ENCODE measurements at regions not wholly inside any gene's neighbourhood (a gene's known extent, or its start where the extent isn't known, plus 50 kb on each side); places are given as distances from the start of the nearest gene placed in this dataset.

DNA sequence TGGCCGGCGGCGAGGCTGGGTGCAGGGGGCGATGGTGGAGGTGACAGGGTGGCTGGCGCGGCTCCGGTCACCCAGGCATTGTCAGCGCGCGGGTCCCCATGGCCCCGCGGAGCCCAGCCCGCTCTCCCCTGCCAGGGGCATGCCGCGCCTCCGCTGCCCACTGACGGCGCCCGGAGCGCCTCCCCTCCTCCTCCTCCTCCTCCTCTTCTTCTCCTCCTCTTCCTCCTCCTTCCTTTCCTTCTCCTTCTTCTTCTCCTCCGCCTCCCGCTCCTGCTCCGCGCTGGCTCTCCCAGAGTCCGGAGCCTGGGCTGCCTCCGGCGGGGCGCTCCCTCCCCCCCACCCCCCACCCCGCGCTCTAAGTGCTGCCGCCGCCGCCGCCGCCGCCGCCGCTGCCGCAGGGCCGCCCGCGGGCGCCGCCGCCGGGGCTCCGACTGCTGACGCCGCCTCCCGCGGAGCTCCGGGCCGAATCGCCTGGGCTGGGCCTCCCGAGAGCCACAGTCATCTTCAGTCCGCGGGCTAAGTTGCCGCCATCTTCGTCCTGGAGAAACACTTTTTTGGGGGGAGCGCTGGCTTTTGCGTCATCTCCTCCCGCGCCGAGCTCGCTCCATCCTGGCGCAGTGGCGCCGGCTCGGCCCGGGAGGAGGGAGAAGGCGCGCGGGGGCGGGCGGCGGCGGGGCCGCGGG is 348.3 kb downstream of the LIG4 start:
- no peaks in the 10 kb centered on the region for H4K20me1 ChIP-seq (ENCODE audit: insufficient read depth)
- H3K9me2 ChIP-seq (ENCODE audit: insufficient read depth, low read length), result no peaks in the 10 kb centered on the region
- peak overlapping the region; percentile 28 for H3K4me2 ChIP-seq (ENCODE audit: low read length)
- no peaks in the 10 kb centered on the region for H3F3A ChIP-seq (ENCODE audit: insufficient read depth, low read length, poor library complexity, severe bottlenecking)
- H3K79me2 ChIP-seq (replicated peaks; ENCODE audit: insufficient read depth, low read length), result peaks cover 34% of the 10 kb centered on the region
- H3K27me3 ChIP-seq (ENCODE audit: insufficient read depth, low read depth, low read length), result peaks cover 25% of the 10 kb centered on the region
- TF ChIP-seq, protein P1, sequence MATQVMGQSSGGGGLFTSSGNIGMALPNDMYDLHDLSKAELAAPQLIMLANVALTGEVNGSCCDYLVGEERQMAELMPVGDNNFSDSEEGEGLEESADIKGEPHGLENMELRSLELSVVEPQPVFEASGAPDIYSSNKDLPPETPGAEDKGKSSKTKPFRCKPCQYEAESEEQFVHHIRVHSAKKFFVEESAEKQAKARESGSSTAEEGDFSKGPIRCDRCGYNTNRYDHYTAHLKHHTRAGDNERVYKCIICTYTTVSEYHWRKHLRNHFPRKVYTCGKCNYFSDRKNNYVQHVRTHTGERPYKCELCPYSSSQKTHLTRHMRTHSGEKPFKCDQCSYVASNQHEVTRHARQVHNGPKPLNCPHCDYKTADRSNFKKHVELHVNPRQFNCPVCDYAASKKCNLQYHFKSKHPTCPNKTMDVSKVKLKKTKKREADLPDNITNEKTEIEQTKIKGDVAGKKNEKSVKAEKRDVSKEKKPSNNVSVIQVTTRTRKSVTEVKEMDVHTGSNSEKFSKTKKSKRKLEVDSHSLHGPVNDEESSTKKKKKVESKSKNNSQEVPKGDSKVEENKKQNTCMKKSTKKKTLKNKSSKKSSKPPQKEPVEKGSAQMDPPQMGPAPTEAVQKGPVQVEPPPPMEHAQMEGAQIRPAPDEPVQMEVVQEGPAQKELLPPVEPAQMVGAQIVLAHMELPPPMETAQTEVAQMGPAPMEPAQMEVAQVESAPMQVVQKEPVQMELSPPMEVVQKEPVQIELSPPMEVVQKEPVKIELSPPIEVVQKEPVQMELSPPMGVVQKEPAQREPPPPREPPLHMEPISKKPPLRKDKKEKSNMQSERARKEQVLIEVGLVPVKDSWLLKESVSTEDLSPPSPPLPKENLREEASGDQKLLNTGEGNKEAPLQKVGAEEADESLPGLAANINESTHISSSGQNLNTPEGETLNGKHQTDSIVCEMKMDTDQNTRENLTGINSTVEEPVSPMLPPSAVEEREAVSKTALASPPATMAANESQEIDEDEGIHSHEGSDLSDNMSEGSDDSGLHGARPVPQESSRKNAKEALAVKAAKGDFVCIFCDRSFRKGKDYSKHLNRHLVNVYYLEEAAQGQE (IDR thresholded peaks at IDR 0.05; ENCODE audit: borderline replicate concordance), result no peak
- TF ChIP-seq MXI1 (conservative IDR thresholded peaks at IDR 0.05; ENCODE audit: poor library complexity, severe bottlenecking) (no peak), POLR2AphosphoS5 (IDR thresholded peaks at IDR 0.05) (no peak), EP300 (conservative IDR thresholded peaks at IDR 0.05; ENCODE audit: poor library complexity, severe bottlenecking) (no peak), RAD21 (conservative IDR thresholded peaks at IDR 0.05) (no peak), EZH2 (IDR thresholded peaks at IDR 0.05; ENCODE audit: borderline replicate concordance, insufficient read depth, low read length, poor library complexity, severe bottlenecking) (no peak), SMC3 (conservative IDR thresholded peaks at IDR 0.05; ENCODE audit: poor library complexity) (no peak), TAF1 (IDR thresholded peaks at IDR 0.05; ENCODE audit: low read depth) (no peak)
- TF ChIP-seq, protein P2, sequence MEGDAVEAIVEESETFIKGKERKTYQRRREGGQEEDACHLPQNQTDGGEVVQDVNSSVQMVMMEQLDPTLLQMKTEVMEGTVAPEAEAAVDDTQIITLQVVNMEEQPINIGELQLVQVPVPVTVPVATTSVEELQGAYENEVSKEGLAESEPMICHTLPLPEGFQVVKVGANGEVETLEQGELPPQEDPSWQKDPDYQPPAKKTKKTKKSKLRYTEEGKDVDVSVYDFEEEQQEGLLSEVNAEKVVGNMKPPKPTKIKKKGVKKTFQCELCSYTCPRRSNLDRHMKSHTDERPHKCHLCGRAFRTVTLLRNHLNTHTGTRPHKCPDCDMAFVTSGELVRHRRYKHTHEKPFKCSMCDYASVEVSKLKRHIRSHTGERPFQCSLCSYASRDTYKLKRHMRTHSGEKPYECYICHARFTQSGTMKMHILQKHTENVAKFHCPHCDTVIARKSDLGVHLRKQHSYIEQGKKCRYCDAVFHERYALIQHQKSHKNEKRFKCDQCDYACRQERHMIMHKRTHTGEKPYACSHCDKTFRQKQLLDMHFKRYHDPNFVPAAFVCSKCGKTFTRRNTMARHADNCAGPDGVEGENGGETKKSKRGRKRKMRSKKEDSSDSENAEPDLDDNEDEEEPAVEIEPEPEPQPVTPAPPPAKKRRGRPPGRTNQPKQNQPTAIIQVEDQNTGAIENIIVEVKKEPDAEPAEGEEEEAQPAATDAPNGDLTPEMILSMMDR (IDR thresholded peaks at IDR 0.05; ENCODE audit: poor library complexity, severe bottlenecking), result no peak
- no peaks in the 10 kb centered on the region for H3K9me3 ChIP-seq (ENCODE audit: low read length)
- peak overlapping the region; percentile 84 for H3K9ac ChIP-seq (ENCODE audit: low read length)
- no peaks in the 10 kb centered on the region for H3K36me3 ChIP-seq (ENCODE audit: insufficient read depth, low read length)
- H2AFZ ChIP-seq (ENCODE audit: low read depth, low read length), result peak overlapping the region; percentile 41
- peak overlapping the region; percentile 82 for H3K27ac ChIP-seq (ENCODE audit: low read length)
- peak overlapping the region; percentile 81 for H3K4me3 ChIP-seq (ENCODE audit: low read length)

DNA sequence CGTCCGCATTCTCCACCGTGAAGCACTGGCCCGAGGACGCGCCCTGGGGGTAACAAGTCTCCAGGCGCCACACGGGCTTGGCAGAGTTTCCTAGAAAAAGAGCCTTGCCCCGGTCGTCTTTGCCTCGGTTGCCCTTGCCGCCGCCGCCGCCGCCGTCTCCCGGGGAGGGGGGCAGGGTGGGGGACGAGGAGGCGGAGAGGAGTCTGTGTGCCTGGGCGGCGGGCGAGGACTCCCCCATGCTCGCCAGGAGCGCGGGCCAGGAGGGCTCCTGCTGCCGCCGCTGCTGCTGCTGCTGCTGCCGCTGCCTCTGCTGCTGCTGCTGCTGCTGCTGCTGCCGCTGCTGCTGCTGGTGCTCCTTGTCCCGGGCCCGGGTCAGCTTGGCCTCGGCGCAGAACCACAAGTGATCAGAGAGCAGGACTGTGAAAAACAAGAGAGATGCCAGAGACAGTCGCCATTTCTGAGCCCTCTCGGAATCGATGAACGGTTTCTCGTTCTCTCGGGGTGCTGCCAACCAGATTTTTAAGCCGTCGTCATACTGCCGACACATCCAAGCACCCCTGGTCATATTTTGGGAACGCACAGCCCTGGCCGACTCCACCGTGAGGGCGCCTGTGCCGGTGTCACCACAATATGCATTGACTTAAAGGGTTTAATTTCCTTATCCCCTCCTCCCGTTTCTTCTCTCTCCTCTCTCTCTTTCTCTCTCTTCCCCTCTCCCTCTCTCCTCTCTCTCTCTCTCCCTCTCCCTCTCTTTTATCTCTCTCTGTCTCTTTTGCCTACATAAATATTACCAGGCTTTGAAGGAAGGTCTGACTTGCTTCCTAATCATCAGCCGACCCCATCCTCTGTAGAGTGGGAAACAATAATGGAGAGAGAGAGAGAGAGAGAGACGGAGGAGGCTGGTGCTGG is 349.1 kb downstream of the LIG4 start:
- peak overlapping the region; percentile 82 for H3K27ac ChIP-seq (ENCODE audit: low read length)
- H3K79me2 ChIP-seq (replicated peaks; ENCODE audit: insufficient read depth, low read length), result peaks cover 42% of the 10 kb centered on the region
- H4K20me1 ChIP-seq (ENCODE audit: insufficient read depth), result no peaks in the 10 kb centered on the region
- H3K9ac ChIP-seq (ENCODE audit: low read length), result peak overlapping the region; percentile 84
- H3K9me2 ChIP-seq (ENCODE audit: insufficient read depth, low read length), result no peaks in the 10 kb centered on the region
- no peaks in the 10 kb centered on the region for H3K36me3 ChIP-seq (ENCODE audit: insufficient read depth, low read length)
- peak overlapping the region; percentile 81 for H3K4me3 ChIP-seq (ENCODE audit: low read length)
- peak overlapping the region; percentile 76 for H3K4me2 ChIP-seq (ENCODE audit: low read length)
- no peaks in the 10 kb centered on the region for H3K9me3 ChIP-seq (ENCODE audit: low read length)
- H3K27me3 ChIP-seq (ENCODE audit: insufficient read depth, low read depth, low read length), result peaks cover 25% of the 10 kb centered on the region
- peak overlapping the region; percentile 41 for H2AFZ ChIP-seq (ENCODE audit: low read depth, low read length)
- no peaks in the 10 kb centered on the region for H3F3A ChIP-seq (ENCODE audit: insufficient read depth, low read length, poor library complexity, severe bottlenecking)
- TF ChIP-seq EP300 (conservative IDR thresholded peaks at IDR 0.05; ENCODE audit: poor library complexity, severe bottlenecking) (no peak), MXI1 (conservative IDR thresholded peaks at IDR 0.05; ENCODE audit: poor library complexity, severe bottlenecking) (peak; percentile 9), POLR2AphosphoS5 (IDR thresholded peaks at IDR 0.05) (peak; percentile 42), RAD21 (conservative IDR thresholded peaks at IDR 0.05) (peak; percentile 51), TAF1 (IDR thresholded peaks at IDR 0.05; ENCODE audit: low read depth) (no peak), EZH2 (IDR thresholded peaks at IDR 0.05; ENCODE audit: borderline replicate concordance, insufficient read depth, low read length, poor library complexity, severe bottlenecking) (no peak), SMC3 (conservative IDR thresholded peaks at IDR 0.05; ENCODE audit: poor library complexity) (peak; percentile 60)
- TF ChIP-seq, protein P2 (IDR thresholded peaks at IDR 0.05; ENCODE audit: poor library complexity, severe bottlenecking), result peak; percentile 11
- TF ChIP-seq, protein P1 (IDR thresholded peaks at IDR 0.05; ENCODE audit: borderline replicate concordance), result peak; percentile 26

Data from neural cell (in vitro differentiated cells).